CD4-positive, alpha-beta T cell (primary cell): ENCODE measurements at regions not wholly inside any gene's neighbourhood (a gene's known extent, or its start where the extent isn't known, plus 50 kb on each side); places are given as distances from the start of the nearest gene placed in this dataset.

ENCODE experiments used
- ATAC-seq: fragments of 200-7000 bp; cut with Tn5 transposase; one replicate; pipeline ENCODE4 v1.10.0; 2022; ENCODE audit warnings: mild to moderate bottlenecking; ENCODE audit not compliant: poor library complexity
- CTCF ChIA-PET: fragments of 350-600 bp; sonication (Branson Sonifier 250); formaldehyde crosslinking; loops from one replicate; lab custom pipeline; 2021; ENCODE audit warnings: antibody characterized with exemption, inconsistent platforms; lab: Charles Lee
- POLR2A ChIA-PET: fragments of 350-600 bp; sonication (Branson Sonifier 250); formaldehyde crosslinking; loops from one replicate; lab custom pipeline; 2021; ENCODE audit warnings: antibody characterized with exemption, inconsistent platforms; lab: Charles Lee
- DNase-seq, 14 experiments: peaks; one replicate each; pipeline ENCODE4 v3.0.0-alpha.2; 2013 to 2020; ENCODE audit warnings: mixed read lengths in 2 of 14
- H3K27ac ChIP-seq, 2 donors: one replicate each; pipeline versions ENCODE4 v1.5.1 to v1.7.0; 2013; ENCODE audit warnings: low read length in 2 of 2, low read depth in 1 of 2, mild to moderate bottlenecking in 1 of 2
- H3K27me3 ChIP-seq, 2 experiments: 1 replicate in 1 of 2; 2 replicates in 1 of 2; pipeline versions ENCODE4 v1.6.1 to v1.7.0; 2013; ENCODE audit warnings: low read length in 2 of 2, control low read depth in 1 of 2, mild to moderate bottlenecking in 1 of 2, moderate library complexity in 1 of 2; ENCODE audit not compliant: insufficient read depth in 2 of 2, control insufficient read depth in 1 of 2
- H3K36me3 ChIP-seq: one replicate; pipeline ENCODE4 v1.6.1; 2013; ENCODE audit warnings: low read length, control low read depth; ENCODE audit not compliant: insufficient read depth
- H3K4me1 ChIP-seq: one replicate; pipeline ENCODE4 v1.6.1; 2013; ENCODE audit warnings: low read length, control low read depth; ENCODE audit not compliant: insufficient read depth
- H3K4me3 ChIP-seq: one replicate; pipeline ENCODE4 v1.5.1; 2013; ENCODE audit warnings: mild to moderate bottlenecking, low read length, moderate library complexity
- H3K9me3 ChIP-seq, 2 experiments: 1 replicate in 1 of 2; 2 replicates in 1 of 2; pipeline versions ENCODE4 v1.6.1 to v1.7.0; 2013; ENCODE audit warnings: low read length in 2 of 2, mild to moderate bottlenecking in 2 of 2, control low read depth in 1 of 2, moderate library complexity in 1 of 2; ENCODE audit not compliant: control insufficient read depth in 1 of 2, insufficient read depth in 1 of 2
- H3K27ac Mint-ChIP-seq: one replicate; pipeline ENCODE4 v1.8.0; 2020; ENCODE audit warnings: mixed read lengths
- H3K27me3 Mint-ChIP-seq: one replicate; pipeline ENCODE4 v1.8.0; 2021; ENCODE audit warnings: mixed read lengths
- H3K36me3 Mint-ChIP-seq: one replicate; pipeline ENCODE4 v1.8.0; 2021; ENCODE audit warnings: low read depth, mixed read lengths
- H3K4me1 Mint-ChIP-seq: one replicate; pipeline ENCODE4 v1.8.0; 2021; ENCODE audit warnings: low read depth, mixed read lengths
- H3K4me3 Mint-ChIP-seq: one replicate; pipeline ENCODE4 v1.8.0; 2020; ENCODE audit warnings: mild to moderate bottlenecking, mixed read lengths
- H3K9me3 Mint-ChIP-seq: one replicate; pipeline ENCODE4 v1.8.0; 2020; ENCODE audit warnings: mixed read lengths
- CTCF ChIP-seq: fragments of 200-600 bp; IDR thresholded peaks from one replicate; pipeline ENCODE4 v1.8.0; 2022; ENCODE audit warnings: antibody characterized with exemption, mild to moderate bottlenecking
- intact Hi-C, 2 experiments: fragments of 100-400 bp; cut with DNase I in 1 of 2; cut with micrococcal nuclease in 1 of 2; formaldehyde crosslinking; loops; one replicate each; pipeline versions ENCODE4 v1.15.1 to v1.9.0; 2023 to 2025; cut with DNase I, micrococcal nuclease

DNA sequence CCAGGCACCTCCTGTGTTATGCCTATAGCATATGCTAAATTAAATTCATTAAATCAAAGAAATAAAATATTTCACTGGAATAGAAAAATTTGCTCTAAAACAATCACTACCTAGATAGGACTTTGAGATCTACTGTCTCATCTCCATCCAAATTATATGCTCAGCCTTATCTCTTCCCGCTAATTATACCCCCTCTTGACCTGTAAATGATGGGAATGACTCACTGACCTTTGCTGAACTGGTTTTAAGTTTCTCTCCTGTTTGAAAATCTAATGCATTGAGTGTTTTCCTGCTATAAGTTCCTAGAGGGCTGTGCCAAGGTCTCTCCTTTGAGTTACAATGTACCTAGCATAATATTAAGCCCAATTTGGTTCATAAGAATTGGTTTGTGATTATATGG lies 110.1 kb downstream of the BMP2 start:
- Histone ChIP-seq H3K4me3 (no peak overlapping the region), H3K4me1 (no peaks in the 10 kb centered on the region), H3K36me3 (no peaks in the 10 kb centered on the region), H3K27me3 (no peaks in the 10 kb centered on the region), H3K27ac (no peak overlapping the region), H3K9me3 (peaks cover 0 to 18% of the 10 kb centered on the region in 2 experiments)
- Mint-ChIP-seq H3K9me3 (peaks cover 7% of the 10 kb centered on the region), H3K36me3 (no peaks in the 10 kb centered on the region), H3K27ac (no peak overlapping the region), H3K4me3 (no peak overlapping the region), H3K27me3 (no peaks in the 10 kb centered on the region), H3K4me1 (no peaks in the 10 kb centered on the region)
- ChIA-PET POLR2A (no interaction called here), CTCF (no interaction called here)
- ATAC-seq (no peak), DNase-seq (no peak)
- no peak for TF ChIP-seq CTCF
- intact Hi-C loops = no loop called here

GRCh38 chr20:6882561-6883291 lies 115.2 kb downstream of the BMP2 start:
- H3K4me1 ChIP-seq = no peaks in the 10 kb centered on the region
- H3K36me3 Mint-ChIP-seq = no peaks in the 10 kb centered on the region
- H3K27me3 Mint-ChIP-seq = no peaks in the 10 kb centered on the region
- H3K4me3 ChIP-seq = no peak overlapping the region
- POLR2A ChIA-PET = no interaction called here
- no peaks in the 10 kb centered on the region for H3K36me3 ChIP-seq
- H3K4me1 Mint-ChIP-seq = no peaks in the 10 kb centered on the region
- H3K9me3 Mint-ChIP-seq = peaks cover 8% of the 10 kb centered on the region
- no peak for DNase-seq
- H3K27me3 ChIP-seq = no peaks in the 10 kb centered on the region
- H3K27ac Mint-ChIP-seq = no peak overlapping the region
- TF ChIP-seq CTCF = no peak
- CTCF ChIA-PET = no interaction called here
- no peak overlapping the region for H3K4me3 Mint-ChIP-seq
- peaks cover 0 to 13% of the 10 kb centered on the region in 2 experiments for H3K9me3 ChIP-seq
- no peak for ATAC-seq
- no peak overlapping the region for H3K27ac ChIP-seq
- intact Hi-C loops = no loop called here

DNA sequence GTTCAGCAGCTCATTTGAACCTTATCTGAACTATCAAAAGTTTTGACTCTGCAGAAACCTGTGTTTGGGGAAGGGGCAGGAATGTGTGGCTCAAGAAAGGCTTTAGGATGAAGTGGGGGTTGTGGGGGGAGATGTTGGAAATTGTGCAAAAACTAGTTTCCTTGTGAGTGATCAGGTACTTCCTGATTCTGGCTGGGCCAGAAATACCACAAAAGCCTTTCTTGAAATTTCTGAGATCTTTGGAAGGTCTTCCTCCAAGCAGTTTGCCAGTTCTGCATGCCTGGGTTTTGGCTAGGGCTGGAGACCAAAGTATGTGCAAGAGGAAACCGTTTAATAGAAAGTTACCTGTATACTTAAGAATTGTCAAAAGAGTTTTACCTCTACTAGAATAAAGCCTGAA lies 116.6 kb downstream of the BMP2 start:
- H3K27ac ChIP-seq = no peak overlapping the region
- Mint-ChIP-seq H3K36me3 (no peaks in the 10 kb centered on the region), H3K27me3 (no peaks in the 10 kb centered on the region), H3K9me3 (peaks cover 8% of the 10 kb centered on the region), H3K4me3 (no peak overlapping the region), H3K27ac (no peak overlapping the region), H3K4me1 (no peaks in the 10 kb centered on the region)
- DNase-seq (no peak), ATAC-seq (no peak)
- H3K9me3 ChIP-seq = peaks cover 0 to 7% of the 10 kb centered on the region in 2 experiments
- intact Hi-C loops = no loop called here
- H3K27me3 ChIP-seq = no peaks in the 10 kb centered on the region
- no peaks in the 10 kb centered on the region for H3K4me1 ChIP-seq
- POLR2A ChIA-PET = no interaction called here
- CTCF ChIA-PET = no interaction called here
- no peak for TF ChIP-seq CTCF
- no peaks in the 10 kb centered on the region for H3K36me3 ChIP-seq
- H3K4me3 ChIP-seq = no peak overlapping the region
